ENCODE measurements at regions not wholly inside any gene's neighbourhood (a gene's known extent, or its start where the extent isn't known, plus 50 kb on each side); places are given as distances from the start of the nearest gene placed in this dataset.

DNA sequence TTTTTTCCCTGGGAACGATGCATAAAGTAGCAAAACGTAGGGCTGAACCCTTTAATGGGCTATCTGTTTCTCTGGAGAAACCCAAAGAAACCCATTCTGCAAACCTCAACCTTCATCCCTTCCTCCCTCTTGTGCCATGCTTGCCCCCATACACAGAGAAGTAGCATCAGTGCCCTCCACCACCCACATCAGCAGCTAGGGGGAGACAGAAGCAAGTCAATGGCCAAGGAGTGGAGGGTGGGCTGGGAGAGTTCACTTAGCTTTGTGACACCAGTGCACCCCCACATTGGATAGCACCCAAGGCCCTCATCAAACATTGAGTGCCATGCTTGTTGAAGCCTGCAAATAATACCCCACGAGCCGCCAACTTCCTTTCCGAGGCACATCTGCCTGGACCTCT is 282.4 kb downstream of the ABCC12 start:
- Histone ChIP-seq H3K27ac (ENCODE audit: low read depth, low read length) (no peak overlapping the region), H3K9me3 (ENCODE audit: control insufficient read depth, low read length) (peaks cover 2% of the 10 kb centered on the region), H3K27me3 (ENCODE audit: control insufficient read depth, insufficient read depth, low read length, poor library complexity, severe bottlenecking) (no peaks in the 10 kb centered on the region), H3K9ac (ENCODE audit: extremely low read depth, low read length, poor library complexity, severe bottlenecking) (no peak overlapping the region), H3K4me1 (ENCODE audit: control insufficient read depth, insufficient read depth, low read length) (peaks cover 13% of the 10 kb centered on the region), H3K4me3 (ENCODE audit: low read length) (no peak overlapping the region), H3K36me3 (ENCODE audit: control insufficient read depth, insufficient read depth, low read length) (no peaks in the 10 kb centered on the region)
- H3K36me3 Mint-ChIP-seq (ENCODE audit: low read depth): no peaks in the 10 kb centered on the region
- peaks cover 17% of the 10 kb centered on the region for H3K27me3 Mint-ChIP-seq (ENCODE audit: insufficient read depth)
- TF ChIP-seq, protein P1, sequence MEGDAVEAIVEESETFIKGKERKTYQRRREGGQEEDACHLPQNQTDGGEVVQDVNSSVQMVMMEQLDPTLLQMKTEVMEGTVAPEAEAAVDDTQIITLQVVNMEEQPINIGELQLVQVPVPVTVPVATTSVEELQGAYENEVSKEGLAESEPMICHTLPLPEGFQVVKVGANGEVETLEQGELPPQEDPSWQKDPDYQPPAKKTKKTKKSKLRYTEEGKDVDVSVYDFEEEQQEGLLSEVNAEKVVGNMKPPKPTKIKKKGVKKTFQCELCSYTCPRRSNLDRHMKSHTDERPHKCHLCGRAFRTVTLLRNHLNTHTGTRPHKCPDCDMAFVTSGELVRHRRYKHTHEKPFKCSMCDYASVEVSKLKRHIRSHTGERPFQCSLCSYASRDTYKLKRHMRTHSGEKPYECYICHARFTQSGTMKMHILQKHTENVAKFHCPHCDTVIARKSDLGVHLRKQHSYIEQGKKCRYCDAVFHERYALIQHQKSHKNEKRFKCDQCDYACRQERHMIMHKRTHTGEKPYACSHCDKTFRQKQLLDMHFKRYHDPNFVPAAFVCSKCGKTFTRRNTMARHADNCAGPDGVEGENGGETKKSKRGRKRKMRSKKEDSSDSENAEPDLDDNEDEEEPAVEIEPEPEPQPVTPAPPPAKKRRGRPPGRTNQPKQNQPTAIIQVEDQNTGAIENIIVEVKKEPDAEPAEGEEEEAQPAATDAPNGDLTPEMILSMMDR (conservative IDR thresholded peaks at IDR 0.05): peak; percentile 77
- DNase-seq: peak; percentile 63
- no peak overlapping the region for H3K4me3 Mint-ChIP-seq
- no peaks in the 10 kb centered on the region for H3K9me3 Mint-ChIP-seq
- no peak overlapping the region for H3K27ac Mint-ChIP-seq
- 93 to 95% methylated on average over 5 of the region's 5 CpGs for WGBS, 2 experiments (ENCODE audit: insufficient coverage in 1 of 2, insufficient read length in 1 of 2)
- H3K4me1 Mint-ChIP-seq: peaks cover 40% of the 10 kb centered on the region

DNA sequence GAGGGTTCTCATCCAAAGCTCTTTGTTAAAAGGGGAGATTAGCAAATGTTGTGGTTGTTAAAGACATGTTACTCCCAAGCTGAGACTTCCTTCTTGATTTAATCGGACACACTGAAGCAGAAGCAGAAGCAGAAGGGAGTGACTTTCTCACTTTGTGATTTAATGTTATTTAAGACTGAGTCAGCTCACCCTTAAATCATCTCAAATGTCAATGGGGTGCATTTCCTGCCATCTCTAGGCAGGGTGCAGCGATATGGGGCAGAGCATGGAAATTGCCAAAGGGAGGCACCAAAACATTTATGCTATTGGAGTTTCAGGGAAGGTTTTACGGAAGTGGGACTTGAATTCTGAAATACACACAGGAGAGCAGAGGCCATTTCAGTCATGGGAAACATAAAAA is 283.6 kb downstream of the ABCC12 start:
- 88 to 95% methylated on average over 1 to 3 of the region's 3 CpGs for WGBS, 2 experiments (ENCODE audit: insufficient coverage in 1 of 2, insufficient read length in 1 of 2)
- Mint-ChIP-seq H3K4me1 (peaks cover 35% of the 10 kb centered on the region), H3K9me3 (peaks cover 5% of the 10 kb centered on the region), H3K36me3 (ENCODE audit: low read depth) (peaks cover 3% of the 10 kb centered on the region), H3K27me3 (ENCODE audit: insufficient read depth) (peaks cover 13% of the 10 kb centered on the region), H3K27ac (no peak overlapping the region), H3K4me3 (no peak overlapping the region)
- TF ChIP-seq, protein P1 (conservative IDR thresholded peaks at IDR 0.05): no peak
- Histone ChIP-seq H3K4me1 (ENCODE audit: control insufficient read depth, insufficient read depth, low read length) (peaks cover 10% of the 10 kb centered on the region), H3K27ac (ENCODE audit: low read depth, low read length) (no peak overlapping the region), H3K4me3 (ENCODE audit: low read length) (no peak overlapping the region), H3K9ac (ENCODE audit: extremely low read depth, low read length, poor library complexity, severe bottlenecking) (no peak overlapping the region), H3K9me3 (ENCODE audit: control insufficient read depth, low read length) (peaks cover 10% of the 10 kb centered on the region), H3K27me3 (ENCODE audit: control insufficient read depth, insufficient read depth, low read length, poor library complexity, severe bottlenecking) (no peaks in the 10 kb centered on the region), H3K36me3 (ENCODE audit: control insufficient read depth, insufficient read depth, low read length) (no peaks in the 10 kb centered on the region)
- DNase-seq: no peak

DNA sequence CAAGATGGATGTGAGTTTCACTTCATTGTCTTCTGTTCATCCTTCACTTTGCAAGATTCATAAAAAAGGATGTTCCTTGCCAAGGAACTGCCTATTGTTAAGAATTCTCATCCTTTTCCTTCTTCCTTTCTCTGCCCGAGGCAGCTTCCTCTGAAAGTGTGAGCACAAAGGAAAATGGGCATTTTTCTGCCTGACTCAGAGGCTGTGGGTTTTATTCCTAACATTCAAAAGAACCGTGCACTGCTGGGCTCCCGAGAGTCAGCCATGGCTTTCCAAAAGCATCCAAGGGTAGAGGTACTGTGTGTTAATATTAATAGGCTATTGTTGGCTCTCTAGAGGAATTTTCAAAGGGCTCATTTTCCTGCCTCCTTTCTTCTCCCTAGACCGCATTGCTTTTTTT is 289.4 kb downstream of the ABCC12 start:
- TF ChIP-seq, protein P1 (conservative IDR thresholded peaks at IDR 0.05): no peak
- Histone ChIP-seq H3K36me3 (ENCODE audit: control insufficient read depth, insufficient read depth, low read length) (no peaks in the 10 kb centered on the region), H3K4me3 (ENCODE audit: low read length) (no peak overlapping the region), H3K27me3 (ENCODE audit: control insufficient read depth, insufficient read depth, low read length, poor library complexity, severe bottlenecking) (no peaks in the 10 kb centered on the region), H3K9me3 (ENCODE audit: control insufficient read depth, low read length) (peaks cover 10% of the 10 kb centered on the region), H3K27ac (ENCODE audit: low read depth, low read length) (no peak overlapping the region), H3K4me1 (ENCODE audit: control insufficient read depth, insufficient read depth, low read length) (peaks cover 19% of the 10 kb centered on the region), H3K9ac (ENCODE audit: extremely low read depth, low read length, poor library complexity, severe bottlenecking) (no peak overlapping the region)
- no peak overlapping the region for H3K27ac Mint-ChIP-seq
- no peak overlapping the region for H3K4me3 Mint-ChIP-seq
- H3K4me1 Mint-ChIP-seq: peaks cover 25% of the 10 kb centered on the region
- H3K36me3 Mint-ChIP-seq (ENCODE audit: low read depth): peaks cover 3% of the 10 kb centered on the region
- no peak for DNase-seq
- H3K27me3 Mint-ChIP-seq (ENCODE audit: insufficient read depth): peaks cover 12% of the 10 kb centered on the region
- 85% methylated on average over 4 of the region's 4 CpGs; no CpG with 5 or more reads in 1 of the 2 experiments for WGBS, 2 experiments (ENCODE audit: insufficient coverage in 1 of 2, insufficient read length in 1 of 2)
- peaks cover 5% of the 10 kb centered on the region for H3K9me3 Mint-ChIP-seq

All from endodermal cell (in vitro differentiated cells).